Activated naive CD4-positive, alpha-beta T cell treated with anti-CD3 and anti-CD28 coated beads, Interleukin-2, amount 10 ng/mL, durations not matched to agents 7 days and 5 days (primary cell): ENCODE measurements at regions not wholly inside any gene's neighbourhood (a gene's known extent, or its start where the extent isn't known, plus 50 kb on each side); places are given as distances from the start of the nearest gene placed in this dataset.
A peak's percentile ranks its signal among the peaks of the same experiment; 100 is the strongest.
"Not testable (repeated sequence)": the region's sequence is repeated elsewhere in the genome, so short reads cannot be mapped to it uniquely, and the experiment has no call there.

Experiments
- CTCF ChIA-PET: fragments of 350-600 bp; sonication (Branson Sonifier 250); formaldehyde crosslinking; loops from one replicate; lab custom pipeline; 2021; ENCODE audit warnings: antibody characterized with exemption; lab: Charles Lee
- DNase-seq: peaks from one replicate; pipeline ENCODE4 v3.0.0-alpha.2; 2020
- H3K27ac Mint-ChIP-seq: one replicate; pipeline ENCODE4 v1.8.0; 2021; ENCODE audit warnings: mild to moderate bottlenecking, moderate library complexity, mixed read lengths
- H3K27me3 Mint-ChIP-seq: one replicate; pipeline ENCODE4 v1.8.0; 2021; ENCODE audit warnings: mild to moderate bottlenecking, mixed read lengths
- H3K36me3 Mint-ChIP-seq: one replicate; pipeline ENCODE4 v1.8.0; 2021; ENCODE audit warnings: mixed read lengths
- H3K4me1 Mint-ChIP-seq: one replicate; pipeline ENCODE4 v1.8.0; 2021; ENCODE audit warnings: mixed read lengths
- H3K4me3 Mint-ChIP-seq: one replicate; pipeline ENCODE4 v1.8.0; 2021; ENCODE audit warnings: mild to moderate bottlenecking, moderate library complexity, mixed read lengths
- H3K9me3 Mint-ChIP-seq: one replicate; pipeline ENCODE4 v1.8.0; 2021; ENCODE audit warnings: mixed read lengths

DNA sequence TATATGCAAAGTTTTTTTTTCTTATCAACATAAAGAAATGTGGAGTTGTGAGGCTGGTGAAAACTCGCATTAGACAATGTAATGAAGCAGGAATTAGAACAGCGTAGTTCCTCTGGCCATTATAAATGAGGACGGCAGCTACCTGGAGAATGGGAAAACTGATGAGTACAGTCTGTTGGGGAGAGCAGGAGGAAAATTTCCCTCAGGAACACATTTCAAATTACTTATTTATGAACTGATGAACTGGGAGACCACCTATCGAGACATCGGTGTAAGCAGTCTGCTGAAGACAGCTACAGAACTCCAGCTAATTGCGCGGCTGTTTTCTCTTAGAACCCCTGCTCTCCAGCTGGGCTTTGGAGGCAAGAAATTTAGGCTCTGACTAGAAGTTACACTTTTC, 343.9 kb upstream of the CLINT1 start:
- no peaks in the 10 kb centered on the region for H3K9me3 Mint-ChIP-seq
- CTCF ChIA-PET, result interaction anchor here (1.3 kb wide), 1 partner anchor 33 kb away, joined by 3 read pairs; no protein-coding TSS in a partner anchor
- H3K36me3 Mint-ChIP-seq, result no peaks in the 10 kb centered on the region
- no peak overlapping the region for H3K27ac Mint-ChIP-seq
- peaks cover 3% of the 10 kb centered on the region for H3K27me3 Mint-ChIP-seq
- no peak overlapping the region for H3K4me3 Mint-ChIP-seq
- no peak for DNase-seq
- H3K4me1 Mint-ChIP-seq, result no peaks in the 10 kb centered on the region

DNA sequence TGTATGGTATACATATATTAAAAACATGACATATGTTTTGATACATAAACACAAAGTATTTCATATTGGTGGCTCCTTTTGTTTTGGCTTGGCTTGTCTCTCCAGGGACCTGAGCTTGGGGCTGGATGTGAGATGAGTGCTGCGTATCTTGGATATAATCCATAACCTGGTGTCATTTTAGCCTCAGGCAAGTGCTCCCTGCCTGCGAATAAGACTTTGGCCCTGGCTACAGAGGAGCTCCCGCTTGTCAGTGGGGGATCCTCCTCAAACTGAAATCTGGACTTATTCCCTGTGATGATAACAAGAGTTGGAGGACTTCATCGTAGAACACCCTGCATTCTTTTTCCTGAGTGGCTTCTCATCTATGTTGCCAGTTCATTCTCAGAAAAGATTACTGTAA, 341.7 kb upstream of the CLINT1 start:
- H3K36me3 Mint-ChIP-seq, result no peaks in the 10 kb centered on the region
- peaks cover 6% of the 10 kb centered on the region for H3K27me3 Mint-ChIP-seq

DNA sequence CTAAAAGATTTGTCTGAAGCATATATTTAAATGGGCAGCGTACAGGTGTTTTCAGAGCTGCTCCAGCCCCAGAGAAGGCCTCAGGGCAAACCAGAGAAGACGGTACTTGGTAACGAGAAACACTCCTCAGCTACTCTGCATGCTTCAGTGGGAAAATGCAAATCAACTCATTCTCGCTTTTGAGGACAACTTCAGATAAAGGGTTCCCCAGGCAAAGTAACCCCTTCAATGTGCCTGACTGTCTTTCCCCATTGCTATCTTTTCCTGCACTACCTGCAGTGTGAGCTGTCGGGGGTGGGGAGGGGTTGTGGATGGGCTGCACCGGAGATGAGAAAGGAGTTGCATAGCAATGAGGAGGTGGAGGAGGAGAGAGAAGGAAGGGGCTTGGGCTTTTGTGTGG, 339.7 kb upstream of the CLINT1 start:
- H3K27me3 Mint-ChIP-seq, result peaks cover 6% of the 10 kb centered on the region
- no peaks in the 10 kb centered on the region for H3K9me3 Mint-ChIP-seq
- no peak for DNase-seq
- no peaks in the 10 kb centered on the region for H3K36me3 Mint-ChIP-seq
- H3K27ac Mint-ChIP-seq, result no peak overlapping the region
- no peaks in the 10 kb centered on the region for H3K4me1 Mint-ChIP-seq
- CTCF ChIA-PET, result no interaction called here
- H3K4me3 Mint-ChIP-seq, result no peak overlapping the region

More for the DNA sequence above, 341.7 kb upstream of the CLINT1 start:
- H3K4me3 Mint-ChIP-seq, result no peak overlapping the region
- CTCF ChIA-PET, result no interaction called here
- no peak for DNase-seq
- H3K27ac Mint-ChIP-seq, result no peak overlapping the region
- H3K9me3 Mint-ChIP-seq, result no peaks in the 10 kb centered on the region
- H3K4me1 Mint-ChIP-seq, result no peaks in the 10 kb centered on the region

DNA sequence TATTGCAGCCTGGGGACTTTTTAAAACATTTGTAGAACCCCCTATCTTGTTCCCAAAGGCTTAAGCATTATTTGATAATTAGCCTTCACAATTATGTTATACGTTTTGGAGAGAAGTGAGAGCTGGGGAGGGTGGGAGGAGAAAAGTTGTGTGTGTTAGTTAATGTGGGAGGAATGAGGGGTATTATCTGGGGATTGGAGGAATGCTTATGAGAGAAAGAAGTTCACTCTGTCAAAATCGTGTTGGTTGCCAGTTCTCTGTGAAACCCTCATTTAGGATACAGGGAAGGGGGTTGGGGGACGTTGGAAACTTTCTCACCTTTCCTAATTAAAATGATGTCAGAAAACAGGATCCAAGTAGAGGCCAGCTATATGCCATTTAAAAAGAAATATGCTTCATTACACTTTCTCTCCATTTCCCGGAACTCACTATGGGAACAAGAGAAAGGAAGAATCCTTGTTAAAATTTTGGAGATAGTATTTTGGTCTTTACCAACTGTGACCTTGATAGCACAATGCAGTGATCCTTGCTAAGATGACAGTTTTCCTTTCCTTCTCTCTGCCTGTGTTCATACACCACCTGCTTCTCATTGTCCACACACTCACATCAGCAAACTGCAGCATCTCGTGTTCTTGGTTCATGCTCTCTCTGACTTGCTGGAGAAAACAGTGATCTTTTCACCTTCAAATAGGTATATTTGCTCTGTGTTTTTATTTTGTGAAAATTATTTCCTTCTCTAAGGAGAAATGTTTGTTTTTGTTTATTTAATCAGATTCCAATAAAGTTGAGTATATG, 336.7 kb upstream of the CLINT1 start:
- H3K27ac Mint-ChIP-seq, result no peak overlapping the region
- CTCF ChIA-PET, result no interaction called here
- no peak overlapping the region for H3K4me3 Mint-ChIP-seq
- H3K27me3 Mint-ChIP-seq, result peaks cover 6% of the 10 kb centered on the region
- H3K36me3 Mint-ChIP-seq, result no peaks in the 10 kb centered on the region
- no peaks in the 10 kb centered on the region for H3K9me3 Mint-ChIP-seq
- DNase-seq, result no peak
- H3K4me1 Mint-ChIP-seq, result no peaks in the 10 kb centered on the region

DNA sequence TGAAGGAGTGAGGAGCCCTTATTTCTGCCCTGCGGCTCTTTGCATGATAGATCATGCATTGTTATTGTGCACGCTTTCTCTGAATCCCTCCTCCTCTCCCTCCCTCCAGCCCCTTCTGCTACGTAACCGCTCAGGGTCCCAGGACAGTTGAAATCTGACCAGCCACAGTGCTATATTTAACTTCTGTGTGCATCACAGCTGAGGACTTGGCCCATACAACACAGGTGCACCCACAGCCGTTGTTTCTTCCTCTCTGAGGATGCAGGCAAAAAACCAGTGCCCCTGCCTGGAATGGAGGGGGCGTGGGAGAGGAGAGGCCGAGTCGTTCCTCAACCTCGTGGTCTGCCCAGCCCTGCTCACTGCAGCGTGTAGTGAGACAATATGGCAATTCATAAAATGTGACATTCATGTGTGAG, 335.6 kb upstream of the CLINT1 start:
- CTCF ChIA-PET, result no interaction called here
- H3K27ac Mint-ChIP-seq, result no peak overlapping the region
- H3K4me1 Mint-ChIP-seq, result no peaks in the 10 kb centered on the region
- H3K9me3 Mint-ChIP-seq, result no peaks in the 10 kb centered on the region
- no peak for DNase-seq
- H3K36me3 Mint-ChIP-seq, result no peaks in the 10 kb centered on the region
- peaks cover 6% of the 10 kb centered on the region for H3K27me3 Mint-ChIP-seq
- H3K4me3 Mint-ChIP-seq, result no peak overlapping the region

DNA sequence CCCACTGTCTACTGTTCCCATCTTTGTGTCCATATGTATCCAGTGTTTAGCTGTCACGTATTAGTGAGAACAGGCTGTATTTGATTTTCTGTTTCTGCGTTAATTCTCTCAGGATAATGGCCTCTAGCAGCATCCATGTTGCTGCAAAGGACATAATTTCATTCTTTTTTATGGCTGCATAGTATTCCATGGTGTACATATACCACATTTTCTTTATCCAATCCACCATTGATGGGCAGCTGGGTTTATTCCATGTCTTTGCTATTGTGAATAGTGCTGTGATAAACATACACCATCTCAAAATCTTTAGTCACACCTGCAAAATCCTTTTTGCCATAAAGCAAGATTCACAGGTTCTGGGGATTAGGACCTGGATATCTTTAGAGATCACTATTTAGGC, 334.4 kb upstream of the CLINT1 start:
- H3K9me3 Mint-ChIP-seq, H3K4me3 Mint-ChIP-seq, H3K27ac Mint-ChIP-seq, H3K4me1 Mint-ChIP-seq, H3K27me3 Mint-ChIP-seq, H3K36me3 Mint-ChIP-seq, DNase-seq, CTCF ChIA-PET: not testable (repeated sequence)

DNA sequence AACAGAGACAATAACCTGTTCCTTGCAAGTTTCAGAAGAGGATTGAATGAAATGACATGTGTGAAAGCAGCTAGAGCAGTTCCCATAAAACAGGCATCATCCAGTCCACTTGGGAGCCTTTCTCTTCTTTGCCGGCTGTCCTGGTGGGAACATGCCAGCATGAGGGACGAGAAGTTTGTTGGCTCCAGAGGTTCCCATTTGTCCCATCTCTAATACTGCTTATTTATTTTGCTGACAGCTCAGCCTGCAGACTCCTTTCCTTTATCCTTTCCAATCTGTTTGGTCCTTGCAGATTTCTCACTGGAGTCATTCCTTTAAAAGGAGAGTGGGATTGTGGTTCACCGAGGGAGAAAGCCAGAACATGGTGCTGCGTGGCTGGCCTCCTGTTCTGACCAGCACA, 321.5 kb upstream of the CLINT1 start:
- no peak for DNase-seq
- CTCF ChIA-PET, result interaction anchor here (1.3 kb wide), 1 partner anchor 515 kb away, joined by 4 read pairs; no protein-coding TSS in a partner anchor

DNA sequence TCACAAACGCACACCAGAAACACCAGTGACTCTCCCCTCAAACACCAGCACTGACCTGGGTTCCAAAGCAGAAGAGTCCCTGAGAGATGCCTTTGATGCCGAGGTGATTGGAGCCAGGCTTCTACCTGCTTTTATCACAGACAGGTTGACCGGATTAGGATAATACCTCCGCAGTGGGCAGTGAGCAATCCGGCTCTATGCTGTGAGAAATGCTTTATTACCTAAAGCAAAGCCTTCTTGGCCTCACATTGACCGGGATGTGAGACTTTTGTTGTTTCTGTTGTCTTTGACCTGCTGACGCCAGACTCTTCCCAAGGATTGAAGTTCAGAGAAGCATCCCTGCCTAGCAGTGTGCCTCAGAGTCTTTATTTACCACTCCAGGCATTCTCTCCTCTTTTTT, 320.3 kb upstream of the CLINT1 start:
- Mint-ChIP-seq H3K9me3 (no peaks in the 10 kb centered on the region), H3K4me3 (no peak overlapping the region), H3K36me3 (no peaks in the 10 kb centered on the region), H3K27me3 (peaks cover 15% of the 10 kb centered on the region), H3K4me1 (no peaks in the 10 kb centered on the region), H3K27ac (no peak overlapping the region)
- DNase-seq, result no peak
- CTCF ChIA-PET, result no interaction called here

More for the DNA sequence above, 321.5 kb upstream of the CLINT1 start:
- H3K27ac Mint-ChIP-seq, result no peak overlapping the region
- peaks cover 15% of the 10 kb centered on the region for H3K27me3 Mint-ChIP-seq
- H3K9me3 Mint-ChIP-seq, result no peaks in the 10 kb centered on the region
- no peak overlapping the region for H3K4me3 Mint-ChIP-seq
- no peaks in the 10 kb centered on the region for H3K4me1 Mint-ChIP-seq
- H3K36me3 Mint-ChIP-seq, result no peaks in the 10 kb centered on the region

DNA sequence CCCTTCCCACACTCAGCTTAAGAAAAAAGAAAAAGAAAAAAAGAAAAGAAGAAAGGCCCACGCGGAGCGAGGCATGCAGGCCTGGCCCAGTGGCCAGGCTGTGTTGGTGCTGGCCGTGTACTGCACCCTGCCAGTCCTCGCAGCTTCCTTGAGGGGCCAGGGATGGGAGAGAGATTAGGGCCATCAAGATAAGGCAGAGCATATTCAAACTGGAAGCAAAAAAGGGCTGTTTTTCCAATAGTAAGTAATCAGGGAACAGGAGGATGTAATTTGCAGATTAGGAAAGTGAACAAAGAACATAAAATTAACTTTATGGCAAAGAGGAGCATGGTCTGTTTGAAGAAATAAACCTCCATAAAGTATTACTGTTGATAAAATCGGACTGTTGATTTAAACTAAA, 319.6 kb upstream of the CLINT1 start:
- no peaks in the 10 kb centered on the region for H3K4me1 Mint-ChIP-seq
- CTCF ChIA-PET, result no interaction called here
- no peak for DNase-seq
- no peak overlapping the region for H3K4me3 Mint-ChIP-seq
- no peak overlapping the region for H3K27ac Mint-ChIP-seq
- no peaks in the 10 kb centered on the region for H3K36me3 Mint-ChIP-seq
- no peaks in the 10 kb centered on the region for H3K9me3 Mint-ChIP-seq
- peaks cover 15% of the 10 kb centered on the region for H3K27me3 Mint-ChIP-seq

DNA sequence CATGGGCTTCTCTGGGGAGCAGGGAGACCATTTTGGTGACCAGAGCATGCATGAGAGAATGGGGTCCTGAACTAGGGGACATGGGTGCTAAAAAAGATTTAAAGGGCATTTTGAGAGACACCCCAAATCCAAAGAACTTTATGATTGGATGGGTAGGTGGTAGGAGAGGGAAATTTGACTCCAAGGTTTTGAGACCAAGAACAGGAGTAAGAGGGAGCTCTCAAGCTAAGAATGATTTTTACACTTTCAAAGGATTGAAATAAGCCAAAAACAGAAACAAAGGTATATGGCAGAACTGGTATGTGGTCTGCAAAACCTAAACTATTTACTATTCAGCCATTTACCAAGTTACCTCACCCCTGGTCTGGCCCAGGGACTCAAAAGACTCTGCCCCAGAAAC, 318.2 kb upstream of the CLINT1 start:
- H3K27ac Mint-ChIP-seq, result no peak overlapping the region
- DNase-seq, result no peak
- CTCF ChIA-PET, result interaction anchor here (1.2 kb wide), 1 partner anchor 519 kb away, joined by 4 read pairs; no protein-coding TSS in a partner anchor
- H3K9me3 Mint-ChIP-seq, result no peaks in the 10 kb centered on the region
- H3K4me1 Mint-ChIP-seq, result no peaks in the 10 kb centered on the region
- peaks cover 15% of the 10 kb centered on the region for H3K27me3 Mint-ChIP-seq
- no peak overlapping the region for H3K4me3 Mint-ChIP-seq
- no peaks in the 10 kb centered on the region for H3K36me3 Mint-ChIP-seq

DNA sequence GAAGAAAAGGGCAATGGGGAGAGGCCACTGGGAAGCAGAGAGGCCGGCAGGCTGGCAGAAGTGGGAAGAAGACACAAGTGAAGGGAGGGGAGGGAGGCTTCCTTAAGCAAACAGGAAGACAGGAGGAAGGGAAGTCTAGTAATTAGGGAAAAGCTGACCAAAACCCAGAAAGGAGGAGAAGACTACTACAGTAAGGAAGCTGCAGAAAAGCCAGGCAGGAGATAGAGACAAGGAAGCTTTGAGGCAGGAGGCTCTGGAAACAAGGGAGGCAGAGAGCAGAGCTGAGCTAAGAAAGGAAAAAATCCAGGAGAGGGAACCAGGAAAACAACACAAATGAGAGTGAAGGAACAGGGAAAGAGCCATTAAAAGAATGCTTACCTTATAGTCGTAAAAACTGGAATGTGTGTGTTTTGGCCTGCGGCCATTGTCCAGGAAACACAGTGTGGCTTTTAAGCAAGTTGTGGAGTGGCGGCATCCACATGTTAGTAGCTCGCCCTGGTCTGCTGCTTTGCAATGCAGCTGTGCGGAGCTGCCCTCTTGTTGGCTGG, 317.1 kb upstream of the CLINT1 start:
- Mint-ChIP-seq H3K9me3 (no peaks in the 10 kb centered on the region), H3K4me1 (no peaks in the 10 kb centered on the region), H3K27ac (no peak overlapping the region), H3K4me3 (no peak overlapping the region), H3K36me3 (no peaks in the 10 kb centered on the region), H3K27me3 (peaks cover 15% of the 10 kb centered on the region)
- CTCF ChIA-PET, result interaction anchor here (1.0 to 3.1 kb wide), 8 partner anchors 13 to 957 kb away, joined by 3 to 31 read pairs (median 7); no protein-coding TSS in a partner anchor
- no peak for DNase-seq

DNA sequence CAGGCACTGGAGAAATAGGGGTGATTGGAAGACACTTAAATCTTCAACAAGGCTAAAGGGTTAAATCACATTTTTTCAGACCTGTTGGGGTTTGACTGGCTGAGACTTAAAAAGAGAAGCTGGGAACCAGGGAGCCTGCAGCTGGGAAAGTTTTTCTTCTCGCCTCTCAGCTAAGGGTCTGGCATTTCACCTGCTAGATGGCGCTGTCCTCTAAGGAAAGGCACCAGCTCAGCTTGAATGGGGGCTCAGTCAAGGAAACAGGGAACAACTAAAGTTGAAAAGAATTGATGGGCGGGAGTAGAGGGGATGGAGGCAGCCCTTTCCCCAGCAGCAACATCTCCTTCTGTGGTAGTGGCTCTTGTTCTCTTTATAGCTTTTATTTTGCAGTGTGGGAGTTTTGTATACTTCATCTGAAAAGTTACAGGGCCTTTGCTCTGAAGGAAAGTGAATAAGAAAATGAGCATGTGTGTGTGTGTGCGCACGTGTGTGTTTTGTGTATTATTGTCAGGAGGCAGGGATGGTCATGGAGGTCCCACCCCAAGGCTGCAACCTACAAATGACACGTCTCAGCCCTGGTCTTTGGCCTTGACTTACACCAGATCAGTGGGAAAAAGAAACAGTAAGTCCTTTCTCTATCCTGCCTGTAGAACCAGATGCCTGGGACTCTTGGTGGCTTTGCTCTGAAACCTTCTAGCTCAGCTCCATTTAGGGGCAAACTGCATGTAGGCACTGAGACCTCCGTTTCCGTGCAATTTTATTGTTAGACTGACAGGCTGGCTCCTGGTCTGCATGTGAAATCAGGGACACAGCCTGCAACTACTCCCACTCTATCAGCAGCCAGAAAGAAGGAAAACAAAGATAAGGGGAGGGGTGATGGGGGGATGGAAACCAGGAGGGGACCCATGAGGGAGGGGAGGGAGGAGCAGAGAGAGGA, 316.2 kb upstream of the CLINT1 start:
- Mint-ChIP-seq H3K9me3 (no peaks in the 10 kb centered on the region), H3K36me3 (no peaks in the 10 kb centered on the region), H3K4me1 (no peaks in the 10 kb centered on the region), H3K27ac (no peak overlapping the region), H3K27me3 (peaks cover 15% of the 10 kb centered on the region), H3K4me3 (no peak overlapping the region)
- peak; percentile 68 for DNase-seq
- CTCF ChIA-PET, result interaction anchor here (0.7 to 3.1 kb wide), 19 partner anchors 14 to 982 kb away, joined by 3 to 31 read pairs (median 3); no protein-coding TSS in a partner anchor

DNA sequence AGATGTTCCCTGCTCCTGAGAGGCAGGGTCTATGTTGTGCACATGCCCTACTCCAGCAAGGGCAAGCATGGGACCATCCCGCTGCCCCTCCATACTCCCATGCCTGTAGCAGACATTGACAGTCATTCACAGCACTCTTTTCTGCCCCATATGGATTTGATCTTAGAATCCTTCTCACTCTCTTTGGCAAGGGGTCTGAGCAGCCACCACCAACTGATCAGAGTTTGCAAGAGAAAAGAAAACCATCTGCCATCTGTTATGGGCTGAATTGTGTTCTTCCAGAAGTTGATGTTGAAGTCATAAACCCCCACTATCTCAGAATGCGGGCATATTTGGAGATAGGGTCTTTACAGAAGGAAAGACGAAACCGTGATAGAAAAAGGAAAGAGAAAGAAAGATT, 315.1 kb upstream of the CLINT1 start:
- no peak for DNase-seq
- Mint-ChIP-seq H3K4me3 (no peak overlapping the region), H3K27me3 (peaks cover 11% of the 10 kb centered on the region), H3K27ac (no peak overlapping the region), H3K36me3 (no peaks in the 10 kb centered on the region), H3K4me1 (no peaks in the 10 kb centered on the region), H3K9me3 (no peaks in the 10 kb centered on the region)
- CTCF ChIA-PET, result interaction anchor here (0.7 to 3.1 kb wide), 5 partner anchors 521 to 959 kb away, joined by 3 to 31 read pairs (median 16); no protein-coding TSS in a partner anchor

DNA sequence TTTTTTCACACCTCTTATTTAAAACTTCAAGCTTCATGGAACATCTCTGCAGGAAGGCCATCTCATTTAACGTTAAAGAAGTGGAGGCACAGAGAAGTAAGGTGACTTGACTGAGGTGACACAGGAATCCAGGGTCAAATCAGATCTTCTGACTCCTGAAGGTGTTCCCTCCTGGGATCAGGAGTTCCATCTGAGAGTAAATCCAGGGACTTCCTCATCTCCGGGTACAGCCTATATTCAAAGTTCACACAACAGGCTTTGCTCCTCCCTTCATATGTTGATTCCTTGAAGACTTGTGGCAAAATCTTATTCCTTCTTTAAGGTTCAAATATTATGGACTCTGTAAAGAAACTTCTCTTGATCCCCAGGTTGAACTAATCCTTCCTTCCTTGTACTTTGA, 313.1 kb upstream of the CLINT1 start:
- CTCF ChIA-PET, result interaction anchor here (1.0 to 1.4 kb wide), 2 partner anchors 931 to 935 kb away, joined by 3 to 7 read pairs; no protein-coding TSS in a partner anchor
- no peak overlapping the region for H3K4me3 Mint-ChIP-seq
- no peak overlapping the region for H3K27ac Mint-ChIP-seq
- no peaks in the 10 kb centered on the region for H3K36me3 Mint-ChIP-seq
- H3K9me3 Mint-ChIP-seq, result no peaks in the 10 kb centered on the region
- peaks cover 5% of the 10 kb centered on the region for H3K27me3 Mint-ChIP-seq
- DNase-seq, result no peak
- no peaks in the 10 kb centered on the region for H3K4me1 Mint-ChIP-seq
